A549 (cell line): ENCODE measurements at regions not wholly inside any gene's neighbourhood (a gene's known extent, or its start where the extent isn't known, plus 50 kb on each side); places are given as distances from the start of the nearest gene placed in this dataset.

ENCODE experiments used
- BHLHE40 ChIP-seq: IDR thresholded peaks from 2 replicates; pipeline ENCODE4 v1.6.1; 2012; ENCODE audit warnings: low read depth, low read length, inconsistent platforms
- EP300 ChIP-seq, 2 experiments: fragments of >200 bp; sonication (Bioruptor Twin); formaldehyde crosslinking; IDR thresholded peaks; 2 replicates in 1 of 2; 3 replicates in 1 of 2; pipeline ENCODE4 v1.6.1; 2016 to 2017
- HDAC2 ChIP-seq: fragments of 200-600 bp; sonication (generic); IDR thresholded peaks from 2 replicates; pipeline ENCODE4 v1.6.1; 2016
- MAX ChIP-seq: IDR thresholded peaks from 2 replicates; pipeline ENCODE4 v1.6.1; 2012
- MAZ ChIP-seq: fragments of 150-350 bp; IDR thresholded peaks from 2 replicates; pipeline ENCODE4 v1.6.1; 2014; ENCODE audit warnings: antibody characterized with exemption, low read depth, low read length, borderline replicate concordance
- PHF8 ChIP-seq: fragments of 200-600 bp; sonication (generic); IDR thresholded peaks from 2 replicates; pipeline ENCODE4 v1.6.1; 2016; ENCODE audit warnings: low read depth, mild to moderate bottlenecking, antibody characterized with exemption, moderate library complexity, borderline replicate concordance
- POLR2A ChIP-seq: IDR thresholded peaks from 2 replicates; pipeline ENCODE4 v1.6.1; 2012; ENCODE audit warnings: mild to moderate bottlenecking, low read length
- RAD21 ChIP-seq, 2 experiments: fragments of >200 bp in 1 of 2; sonication (Bioruptor Twin) in 1 of 2; formaldehyde crosslinking in 1 of 2; IDR thresholded peaks in 1 of 2; conservative IDR thresholded peaks in 1 of 2; 2 replicates in 1 of 2; 3 replicates in 1 of 2; pipeline ENCODE4 v1.6.1; 2012 to 2018; ENCODE audit warnings: inconsistent platforms in 1 of 2
- RCOR1 ChIP-seq: fragments of 150-350 bp; IDR thresholded peaks from 2 replicates; pipeline ENCODE4 v1.6.1; 2014; ENCODE audit warnings: antibody characterized with exemption, low read length, low read depth
- RFX5 ChIP-seq: fragments of 450-650 bp; IDR thresholded peaks from 2 replicates; pipeline ENCODE4 v1.7.1; 2014; ENCODE audit warnings: antibody characterized with exemption, mild to moderate bottlenecking, moderate library complexity
- SMC3 ChIP-seq: fragments of >200 bp; sonication (Bioruptor Twin); formaldehyde crosslinking; IDR thresholded peaks from 3 replicates; pipeline ENCODE4 v1.6.1; 2018; ENCODE audit warnings: inconsistent platforms
- TF ChIP-seq, protein P1 (sequence below): fragments of >200 bp; sonication (Bioruptor Twin); formaldehyde crosslinking; IDR thresholded peaks from 3 replicates; pipeline ENCODE4 v1.5.1; 2016

DNA sequence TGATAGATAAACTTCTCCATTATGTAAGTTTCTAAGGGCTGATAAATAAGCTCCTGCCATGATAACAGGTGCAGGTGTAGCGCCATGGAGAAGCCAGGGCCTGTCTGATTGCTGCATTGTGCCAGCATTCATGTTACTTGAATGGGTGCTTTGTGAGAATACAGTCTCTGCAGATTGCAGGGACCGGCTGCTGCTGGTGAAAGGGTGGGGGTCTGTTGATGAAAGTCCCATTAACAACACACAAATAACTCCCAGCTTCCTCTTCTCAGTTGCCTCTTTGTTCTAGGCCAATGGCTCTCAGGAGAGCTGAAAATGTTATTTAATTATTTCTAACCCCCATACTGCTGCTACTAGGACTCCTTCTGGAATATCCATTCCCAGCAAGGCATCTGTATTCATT, 77.2 kb downstream of the RTP4 start:
- TF ChIP-seq, protein P1, sequence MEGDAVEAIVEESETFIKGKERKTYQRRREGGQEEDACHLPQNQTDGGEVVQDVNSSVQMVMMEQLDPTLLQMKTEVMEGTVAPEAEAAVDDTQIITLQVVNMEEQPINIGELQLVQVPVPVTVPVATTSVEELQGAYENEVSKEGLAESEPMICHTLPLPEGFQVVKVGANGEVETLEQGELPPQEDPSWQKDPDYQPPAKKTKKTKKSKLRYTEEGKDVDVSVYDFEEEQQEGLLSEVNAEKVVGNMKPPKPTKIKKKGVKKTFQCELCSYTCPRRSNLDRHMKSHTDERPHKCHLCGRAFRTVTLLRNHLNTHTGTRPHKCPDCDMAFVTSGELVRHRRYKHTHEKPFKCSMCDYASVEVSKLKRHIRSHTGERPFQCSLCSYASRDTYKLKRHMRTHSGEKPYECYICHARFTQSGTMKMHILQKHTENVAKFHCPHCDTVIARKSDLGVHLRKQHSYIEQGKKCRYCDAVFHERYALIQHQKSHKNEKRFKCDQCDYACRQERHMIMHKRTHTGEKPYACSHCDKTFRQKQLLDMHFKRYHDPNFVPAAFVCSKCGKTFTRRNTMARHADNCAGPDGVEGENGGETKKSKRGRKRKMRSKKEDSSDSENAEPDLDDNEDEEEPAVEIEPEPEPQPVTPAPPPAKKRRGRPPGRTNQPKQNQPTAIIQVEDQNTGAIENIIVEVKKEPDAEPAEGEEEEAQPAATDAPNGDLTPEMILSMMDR = no peak
- TF ChIP-seq HDAC2 = no peak
- no peak for TF ChIP-seq EP300 (IDR thresholded peaks at IDR 0.05)
- TF ChIP-seq SMC3 = no peak
- no peak for TF ChIP-seq POLR2A
- TF ChIP-seq PHF8 = no peak
- TF ChIP-seq MAX = no peak
- TF ChIP-seq RCOR1 = no peak
- no peak for TF ChIP-seq RAD21 (conservative IDR thresholded peaks at IDR 0.05 in 1 of 2, IDR thresholded peaks at IDR 0.05 in 1 of 2)
- no peak for TF ChIP-seq MAZ
- TF ChIP-seq RFX5 = no peak
- TF ChIP-seq BHLHE40 = no peak
